NCI-H1048 (cell line): ENCODE measurements at regions not wholly inside any gene's neighbourhood (a gene's known extent, or its start where the extent isn't known, plus 50 kb on each side); places are given as distances from the start of the nearest gene placed in this dataset.

Source experiments
- DNase-seq: peaks from one replicate; lab custom pipeline; 2025; lab: John Stamatoyannopoulos, UW

GRCh38 chr5:56622141-56622540 lies 193.2 kb upstream of the MAP3K1 start:
- no peak for DNase-seq

GRCh38 chr5:56620903-56621677 lies 194.3 kb upstream of the MAP3K1 start:
- DNase-seq: no peak

- DNase-seq: no peak
These were observed 197.4 kb upstream of the MAP3K1 start for GRCh38 chr5:56617998-56618397.

- DNase-seq: no peak
These were observed 198.7 kb upstream of the MAP3K1 start for GRCh38 chr5:56616454-56617160.

- DNase-seq: no peak
These were observed 199.8 kb upstream of the MAP3K1 start for GRCh38 chr5:56615361-56616153.

GRCh38 chr5:56612759-56613158 lies 202.6 kb upstream of the MAP3K1 start:
- DNase-seq: no peak

- DNase-seq: no peak
These were observed 203.0 kb upstream of the MAP3K1 start for GRCh38 chr5:56612353-56612752.

GRCh38 chr5:56610093-56610698 lies 205.2 kb upstream of the MAP3K1 start:
- no peak for DNase-seq

- DNase-seq: no peak
These were observed 207.0 kb upstream of the MAP3K1 start for GRCh38 chr5:56608217-56608925.

- DNase-seq: no peak
These were observed 207.8 kb upstream of the MAP3K1 start for GRCh38 chr5:56607551-56607950.

- DNase-seq: no peak
These were observed 208.3 kb upstream of the MAP3K1 start for GRCh38 chr5:56607074-56607473.

- DNase-seq: no peak
These were observed 209.2 kb upstream of the MAP3K1 start for GRCh38 chr5:56606192-56606591.

GRCh38 chr5:56605231-56605630 lies 210.1 kb upstream of the MAP3K1 start:
- DNase-seq: no peak

GRCh38 chr5:56601641-56602071 lies 213.7 kb upstream of the MAP3K1 start:
- DNase-seq: no peak

GRCh38 chr5:56598941-56599340 lies 216.4 kb upstream of the MAP3K1 start:
- no peak for DNase-seq

GRCh38 chr5:56596155-56596554 lies 219.2 kb upstream of the MAP3K1 start:
- no peak for DNase-seq

- DNase-seq: no peak
These were observed 219.8 kb upstream of the MAP3K1 start for GRCh38 chr5:56595566-56595965.

GRCh38 chr5:56594792-56595191 lies 220.6 kb upstream of the MAP3K1 start:
- no peak for DNase-seq

- no peak for DNase-seq
These were observed 224.3 kb upstream of the MAP3K1 start for GRCh38 chr5:56591081-56591480.

GRCh38 chr5:56589481-56589860 lies 225.9 kb upstream of the MAP3K1 start:
- DNase-seq: no peak

GRCh38 chr5:56588636-56589480 lies 226.5 kb upstream of the MAP3K1 start:
- DNase-seq: no peak
